PC-9 (cell line): ENCODE measurements at regions not wholly inside any gene's neighbourhood (a gene's known extent, or its start where the extent isn't known, plus 50 kb on each side); places are given as distances from the start of the nearest gene placed in this dataset.

Experiments used
- EZH2 ChIP-seq: fragments of 200-600 bp; sonication (generic); IDR thresholded peaks from 2 replicates; pipeline ENCODE4 v1.8.0; 2017; ENCODE audit warnings: antibody characterized with exemption, low read depth
- TF ChIP-seq, protein P1 (sequence below): fragments of 200-600 bp; sonication (generic); conservative IDR thresholded peaks from 2 replicates; pipeline ENCODE4 v1.6.1; 2017; ENCODE audit warnings: mixed run types, antibody characterized with exemption, mild to moderate bottlenecking, moderate library complexity

DNA sequence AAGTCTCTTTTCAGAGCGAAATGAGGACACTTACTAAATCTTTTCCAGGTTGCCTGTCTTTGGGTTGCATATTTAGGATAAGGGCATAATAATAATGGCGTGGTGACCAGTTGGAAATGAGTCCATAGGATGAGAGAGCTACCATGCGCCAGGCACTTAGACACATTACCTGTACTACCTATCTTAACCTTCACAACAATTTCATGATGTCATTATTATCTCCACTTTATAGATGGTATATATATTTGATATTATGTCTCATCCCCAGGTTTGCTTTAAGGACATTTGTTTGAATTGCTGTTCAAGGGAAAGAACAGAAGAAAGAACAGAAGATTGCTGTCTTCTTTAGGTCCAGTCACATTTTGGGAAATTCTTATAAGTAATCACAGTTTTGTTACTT is 182.0 kb upstream of the STARD13 start:
- TF ChIP-seq, protein P1, sequence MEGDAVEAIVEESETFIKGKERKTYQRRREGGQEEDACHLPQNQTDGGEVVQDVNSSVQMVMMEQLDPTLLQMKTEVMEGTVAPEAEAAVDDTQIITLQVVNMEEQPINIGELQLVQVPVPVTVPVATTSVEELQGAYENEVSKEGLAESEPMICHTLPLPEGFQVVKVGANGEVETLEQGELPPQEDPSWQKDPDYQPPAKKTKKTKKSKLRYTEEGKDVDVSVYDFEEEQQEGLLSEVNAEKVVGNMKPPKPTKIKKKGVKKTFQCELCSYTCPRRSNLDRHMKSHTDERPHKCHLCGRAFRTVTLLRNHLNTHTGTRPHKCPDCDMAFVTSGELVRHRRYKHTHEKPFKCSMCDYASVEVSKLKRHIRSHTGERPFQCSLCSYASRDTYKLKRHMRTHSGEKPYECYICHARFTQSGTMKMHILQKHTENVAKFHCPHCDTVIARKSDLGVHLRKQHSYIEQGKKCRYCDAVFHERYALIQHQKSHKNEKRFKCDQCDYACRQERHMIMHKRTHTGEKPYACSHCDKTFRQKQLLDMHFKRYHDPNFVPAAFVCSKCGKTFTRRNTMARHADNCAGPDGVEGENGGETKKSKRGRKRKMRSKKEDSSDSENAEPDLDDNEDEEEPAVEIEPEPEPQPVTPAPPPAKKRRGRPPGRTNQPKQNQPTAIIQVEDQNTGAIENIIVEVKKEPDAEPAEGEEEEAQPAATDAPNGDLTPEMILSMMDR = no peak
- no peak for TF ChIP-seq EZH2
